ENCODE measurements at regions not wholly inside any gene's neighbourhood (a gene's known extent, or its start where the extent isn't known, plus 50 kb on each side); places are given as distances from the start of the nearest gene placed in this dataset.

DNA sequence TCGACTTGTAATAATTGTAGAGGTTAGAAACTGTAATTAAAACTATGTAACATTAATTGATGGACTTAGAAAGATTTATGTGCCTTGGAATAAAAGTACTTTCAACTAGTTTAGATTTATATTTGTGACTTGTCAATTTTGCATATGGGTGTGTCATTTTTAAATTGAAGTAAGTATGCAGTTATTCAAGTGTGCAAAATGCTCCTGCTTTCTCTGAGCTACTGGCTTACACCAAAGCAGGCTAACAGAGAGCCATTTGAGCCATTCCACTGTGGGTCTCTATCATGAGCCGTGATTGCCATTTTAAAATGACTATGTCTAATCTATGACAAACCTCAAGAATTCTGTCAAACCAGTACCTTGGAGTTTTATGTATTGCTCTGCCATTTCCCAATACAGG is 345.0 kb upstream of the MDFIC2 start (continued):
- TF ChIP-seq UBTF (IDR thresholded peaks at IDR 0.05; ENCODE audit: borderline replicate concordance in 1 of 2, low read depth in 2 of 2, low read length in 2 of 2) (no peak), ZNF124 (CRISPR knock-in tag; IDR thresholded peaks at IDR 0.05) (no peak), TEAD2 (tag; IDR thresholded peaks at IDR 0.05) (no peak), CBFA2T2 (conservative IDR thresholded peaks at IDR 0.05) (no peak), TRIM28 (IDR thresholded peaks at IDR 0.05) (no peak), NFRKB (IDR thresholded peaks at IDR 0.05; ENCODE audit: low read depth) (no peak)
- TF ChIP-seq, protein P1, sequence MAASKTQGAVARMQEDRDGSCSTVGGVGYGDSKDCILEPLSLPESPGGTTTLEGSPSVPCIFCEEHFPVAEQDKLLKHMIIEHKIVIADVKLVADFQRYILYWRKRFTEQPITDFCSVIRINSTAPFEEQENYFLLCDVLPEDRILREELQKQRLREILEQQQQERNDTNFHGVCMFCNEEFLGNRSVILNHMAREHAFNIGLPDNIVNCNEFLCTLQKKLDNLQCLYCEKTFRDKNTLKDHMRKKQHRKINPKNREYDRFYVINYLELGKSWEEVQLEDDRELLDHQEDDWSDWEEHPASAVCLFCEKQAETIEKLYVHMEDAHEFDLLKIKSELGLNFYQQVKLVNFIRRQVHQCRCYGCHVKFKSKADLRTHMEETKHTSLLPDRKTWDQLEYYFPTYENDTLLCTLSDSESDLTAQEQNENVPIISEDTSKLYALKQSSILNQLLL (CRISPR knock-in tag; IDR thresholded peaks at IDR 0.05; ENCODE audit: borderline replicate concordance) = no peak

DNA sequence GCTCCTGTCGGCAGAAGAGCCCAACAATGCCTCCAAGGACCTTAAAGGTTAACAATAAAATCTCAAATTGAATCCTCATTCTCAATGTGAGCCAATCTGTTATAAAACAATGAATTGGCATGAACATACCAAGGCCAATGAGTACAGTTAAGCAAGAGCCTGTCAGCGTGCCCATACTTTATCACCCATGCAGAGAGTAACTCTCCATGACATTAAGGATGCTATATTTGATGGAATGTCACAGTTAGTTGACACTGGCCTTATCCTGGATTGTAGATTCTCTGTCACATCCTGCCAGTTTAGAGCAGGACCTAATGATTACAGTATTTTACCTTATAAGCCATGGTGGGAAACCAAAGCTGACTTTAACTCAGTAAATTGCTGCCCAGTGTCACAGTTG is 335.4 kb upstream of the MDFIC2 start:
- H3K4me3 ChIP-seq = no peak overlapping the region
- BruUV-seq (replicated peaks) = no TSS peak
- H3K27ac ChIP-seq (ENCODE audit: extremely low read depth, low read depth, low read length) = no peak overlapping the region
- CTCF ChIA-PET (ENCODE audit: low intra/inter-chr PET ratio) = no interaction called here
- FAIRE-seq = no peak
- no peak overlapping the region for H3K9ac ChIP-seq (ENCODE audit: insufficient read depth in 1 of 2, low read depth in 2 of 2, low read length in 2 of 2)
- H3K4me2 ChIP-seq (ENCODE audit: insufficient read depth, low read length) = no peak overlapping the region
- H3K27me3 ChIP-seq (ENCODE audit: control insufficient read depth in 2 of 2, insufficient read depth in 2 of 2, low read length in 2 of 2) = no peaks in the 10 kb centered on the region
- no peaks in the 10 kb centered on the region for H3K9me3 ChIP-seq (replicated peaks; ENCODE audit: control insufficient read depth, insufficient read depth, low read depth, low read length)
- no peaks in the 10 kb centered on the region for H3K36me3 ChIP-seq (ENCODE audit: control insufficient read depth, insufficient read depth, low read length)
- no peaks in the 10 kb centered on the region for H3K9me1 ChIP-seq (ENCODE audit: control insufficient read depth, insufficient read depth, low read length)
- H2AFZ ChIP-seq (ENCODE audit: low read depth, low read length) = no peak overlapping the region
- H3K4me1 ChIP-seq (replicated peaks in 1 of 2; ENCODE audit: control insufficient read depth in 2 of 2, insufficient read depth in 2 of 2, low read length in 2 of 2) = no peaks in the 10 kb centered on the region
- 4% methylated on average over 2 of the region's 2 CpGs for WGBS (ENCODE audit: insufficient coverage, low coverage, missing lambda C conversion rate)
- POLR2A ChIA-PET = no interaction called here
- intact Hi-C loops (cut with micrococcal nuclease) = no loop called here
- DNase-seq (ENCODE audit: extremely low read depth in 1 of 4, low spot score in 3 of 4) = no peak
- H3K79me2 ChIP-seq (ENCODE audit: control insufficient read depth, insufficient read depth, low read length) = no peaks in the 10 kb centered on the region
- in situ Hi-C loops (cut with MboI) = no loop called here
- ATAC-seq = no peak
- H4K20me1 ChIP-seq (replicated peaks; ENCODE audit: control insufficient read depth, insufficient read depth, low read length) = no peaks in the 10 kb centered on the region
- no peak for TF ChIP-seq MCM3 (IDR thresholded peaks at IDR 0.05)
- no peak for TF ChIP-seq HNRNPLL (IDR thresholded peaks at IDR 0.05; ENCODE audit: low read depth, low read length, poor library complexity, severe bottlenecking)
- TF ChIP-seq, protein P2, sequence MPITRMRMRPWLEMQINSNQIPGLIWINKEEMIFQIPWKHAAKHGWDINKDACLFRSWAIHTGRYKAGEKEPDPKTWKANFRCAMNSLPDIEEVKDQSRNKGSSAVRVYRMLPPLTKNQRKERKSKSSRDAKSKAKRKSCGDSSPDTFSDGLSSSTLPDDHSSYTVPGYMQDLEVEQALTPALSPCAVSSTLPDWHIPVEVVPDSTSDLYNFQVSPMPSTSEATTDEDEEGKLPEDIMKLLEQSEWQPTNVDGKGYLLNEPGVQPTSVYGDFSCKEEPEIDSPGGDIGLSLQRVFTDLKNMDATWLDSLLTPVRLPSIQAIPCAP (CRISPR knock-in tag; IDR thresholded peaks at IDR 0.05; ENCODE audit: borderline replicate concordance) = no peak
- TF ChIP-seq, protein P3, sequence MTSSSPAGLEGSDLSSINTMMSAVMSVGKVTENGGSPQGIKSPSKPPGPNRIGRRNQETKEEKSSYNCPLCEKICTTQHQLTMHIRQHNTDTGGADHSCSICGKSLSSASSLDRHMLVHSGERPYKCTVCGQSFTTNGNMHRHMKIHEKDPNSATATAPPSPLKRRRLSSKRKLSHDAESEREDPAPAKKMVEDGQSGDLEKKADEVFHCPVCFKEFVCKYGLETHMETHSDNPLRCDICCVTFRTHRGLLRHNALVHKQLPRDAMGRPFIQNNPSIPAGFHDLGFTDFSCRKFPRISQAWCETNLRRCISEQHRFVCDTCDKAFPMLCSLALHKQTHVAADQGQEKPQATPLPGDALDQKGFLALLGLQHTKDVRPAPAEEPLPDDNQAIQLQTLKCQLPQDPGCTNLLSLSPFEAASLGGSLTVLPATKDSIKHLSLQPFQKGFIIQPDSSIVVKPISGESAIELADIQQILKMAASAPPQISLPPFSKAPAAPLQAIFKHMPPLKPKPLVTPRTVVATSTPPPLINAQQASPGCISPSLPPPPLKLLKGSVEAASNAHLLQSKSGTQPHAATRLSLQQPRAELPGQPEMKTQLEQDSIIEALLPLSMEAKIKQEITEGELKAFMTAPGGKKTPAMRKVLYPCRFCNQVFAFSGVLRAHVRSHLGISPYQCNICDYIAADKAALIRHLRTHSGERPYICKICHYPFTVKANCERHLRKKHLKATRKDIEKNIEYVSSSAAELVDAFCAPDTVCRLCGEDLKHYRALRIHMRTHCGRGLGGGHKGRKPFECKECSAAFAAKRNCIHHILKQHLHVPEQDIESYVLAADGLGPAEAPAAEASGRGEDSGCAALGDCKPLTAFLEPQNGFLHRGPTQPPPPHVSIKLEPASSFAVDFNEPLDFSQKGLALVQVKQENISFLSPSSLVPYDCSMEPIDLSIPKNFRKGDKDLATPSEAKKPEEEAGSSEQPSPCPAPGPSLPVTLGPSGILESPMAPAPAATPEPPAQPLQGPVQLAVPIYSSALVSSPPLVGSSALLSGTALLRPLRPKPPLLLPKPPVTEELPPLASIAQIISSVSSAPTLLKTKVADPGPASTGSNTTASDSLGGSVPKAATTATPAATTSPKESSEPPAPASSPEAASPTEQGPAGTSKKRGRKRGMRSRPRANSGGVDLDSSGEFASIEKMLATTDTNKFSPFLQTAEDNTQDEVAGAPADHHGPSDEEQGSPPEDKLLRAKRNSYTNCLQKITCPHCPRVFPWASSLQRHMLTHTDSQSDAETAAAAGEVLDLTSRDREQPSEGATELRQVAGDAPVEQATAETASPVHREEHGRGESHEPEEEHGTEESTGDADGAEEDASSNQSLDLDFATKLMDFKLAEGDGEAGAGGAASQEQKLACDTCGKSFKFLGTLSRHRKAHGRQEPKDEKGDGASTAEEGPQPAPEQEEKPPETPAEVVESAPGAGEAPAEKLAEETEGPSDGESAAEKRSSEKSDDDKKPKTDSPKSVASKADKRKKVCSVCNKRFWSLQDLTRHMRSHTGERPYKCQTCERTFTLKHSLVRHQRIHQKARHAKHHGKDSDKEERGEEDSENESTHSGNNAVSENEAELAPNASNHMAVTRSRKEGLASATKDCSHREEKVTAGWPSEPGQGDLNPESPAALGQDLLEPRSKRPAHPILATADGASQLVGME (CRISPR knock-in tag; IDR thresholded peaks at IDR 0.05) = no peak
- no peak for TF ChIP-seq MBD2 (IDR thresholded peaks at IDR 0.05; ENCODE audit: borderline replicate concordance, low read depth)
